COLO668 (cell line): ENCODE measurements at regions not wholly inside any gene's neighbourhood (a gene's known extent, or its start where the extent isn't known, plus 50 kb on each side); places are given as distances from the start of the nearest gene placed in this dataset.
"Not testable (repeated sequence)": the region's sequence is repeated elsewhere in the genome, so short reads cannot be mapped to it uniquely, and the experiment has no call there.

ENCODE experiments used
- DNase-seq: peaks from one replicate; lab custom pipeline; 2025; ENCODE audit not compliant: unreplicated experiment; lab: John Stamatoyannopoulos, UW

DNA sequence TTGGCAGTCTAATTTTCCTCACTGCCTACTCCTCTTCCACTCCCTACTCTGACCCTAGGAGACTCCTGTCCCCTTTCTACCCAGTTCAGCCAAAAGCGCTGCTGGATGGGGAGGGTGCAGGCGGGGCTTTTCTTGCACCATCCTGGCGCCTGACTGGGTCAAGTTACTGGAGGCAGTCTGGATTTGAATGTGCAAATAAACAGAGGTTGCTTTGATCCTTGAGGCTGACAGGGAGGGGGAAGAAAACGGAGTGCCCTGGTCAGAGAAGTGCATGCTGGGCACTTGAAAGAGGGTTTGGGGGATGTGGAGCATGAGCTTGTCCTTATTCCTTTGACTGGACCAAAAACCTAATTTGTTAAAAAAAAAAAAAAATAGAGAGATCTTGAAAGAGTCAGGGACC lies 76.8 kb upstream of the SOX13 start:
- DNase-seq: peak; percentile 25

DNA sequence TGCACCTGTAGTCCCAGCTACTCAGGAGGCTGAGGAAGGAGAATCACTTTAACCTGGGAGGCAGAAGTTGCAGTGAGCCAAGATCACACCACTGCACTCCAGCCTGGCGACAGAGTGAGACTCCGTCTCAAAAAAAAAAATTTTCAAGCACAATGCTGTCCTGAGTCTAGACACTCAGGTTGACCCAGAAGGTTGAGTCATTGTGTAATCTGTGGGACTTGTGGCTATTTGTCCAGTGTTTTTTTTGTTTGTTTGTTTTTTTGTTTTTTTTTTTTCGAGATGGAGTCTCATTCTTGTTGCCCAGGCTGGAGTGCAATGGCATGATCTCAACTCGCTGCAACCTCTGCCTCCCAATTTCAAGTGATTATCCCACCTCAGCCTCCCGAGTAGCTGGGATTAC lies 74.3 kb upstream of the SOX13 start:
- DNase-seq: not testable (repeated sequence)

DNA sequence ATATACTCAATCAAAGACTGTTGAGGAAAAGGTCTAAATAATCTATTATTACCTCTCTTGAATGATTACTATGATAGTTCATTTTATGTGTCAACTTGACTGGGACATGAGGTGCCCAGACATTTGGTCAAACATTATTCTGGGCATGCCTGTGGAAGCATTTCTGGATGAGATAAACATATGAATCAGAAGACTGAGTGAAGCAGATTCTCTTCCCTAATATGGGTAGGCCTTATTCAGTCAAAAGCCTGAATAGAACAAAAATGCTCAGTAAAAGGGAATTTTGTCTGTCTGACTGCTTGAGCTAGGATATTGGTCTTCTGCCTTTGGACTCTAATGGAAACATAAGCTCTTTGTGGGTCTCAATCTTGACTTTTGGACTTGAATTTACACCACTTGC lies 73.3 kb upstream of the SOX13 start:
- DNase-seq: no peak

DNA sequence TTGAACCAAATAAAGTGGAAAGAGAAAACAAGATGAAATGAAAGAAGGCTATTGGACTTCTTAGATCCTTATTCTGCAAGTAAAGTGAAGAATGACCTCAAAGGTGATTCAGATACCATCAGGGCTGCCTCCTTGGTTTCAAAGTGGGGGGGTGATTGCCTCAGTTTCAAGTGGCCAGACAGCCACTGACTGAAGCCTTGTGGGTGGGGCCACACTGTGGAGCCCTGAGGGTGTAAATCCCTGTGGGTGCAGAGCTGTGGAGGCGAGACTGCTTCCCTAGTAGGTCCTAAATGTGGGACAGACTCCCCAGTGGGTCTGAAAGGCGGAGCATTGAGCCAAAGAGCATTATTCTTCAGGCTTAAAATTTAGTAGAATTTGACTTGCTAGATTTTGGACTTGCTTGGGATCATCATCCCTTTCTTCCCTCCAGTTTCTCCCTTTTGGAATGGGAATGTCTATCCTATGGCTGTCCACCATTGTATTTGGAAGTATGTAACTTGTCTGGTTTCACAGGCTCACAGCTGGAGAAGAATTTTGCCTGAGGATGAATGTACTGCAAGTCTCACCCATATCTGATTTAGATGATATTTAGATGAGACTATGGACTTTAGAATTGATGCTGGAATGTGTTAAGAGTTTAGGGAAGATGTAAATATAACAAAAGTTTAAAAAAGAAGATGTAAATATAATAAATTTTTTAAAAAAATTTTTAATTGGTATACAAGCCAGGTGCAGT lies 71.6 kb upstream of the SOX13 start:
- no peak for DNase-seq

DNA sequence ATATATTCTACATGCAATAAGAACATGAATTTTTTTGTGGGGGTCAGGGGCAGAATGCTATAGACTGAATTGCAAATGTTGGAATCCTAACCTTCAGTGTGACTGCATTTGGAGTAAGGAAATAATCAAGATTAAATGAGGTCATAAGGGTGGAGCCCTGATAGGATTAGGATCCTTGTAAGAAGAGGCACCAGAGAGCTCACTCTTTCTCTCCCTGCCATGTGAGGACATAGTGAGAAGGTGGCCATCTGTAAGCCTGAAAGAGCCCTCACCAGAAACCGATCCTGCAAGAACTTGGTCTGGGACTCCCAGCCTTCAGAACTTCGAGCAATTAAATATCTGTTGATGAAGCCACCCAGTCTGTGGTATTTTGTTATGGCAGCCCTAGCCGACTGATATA lies 70.3 kb upstream of the SOX13 start:
- no peak for DNase-seq

DNA sequence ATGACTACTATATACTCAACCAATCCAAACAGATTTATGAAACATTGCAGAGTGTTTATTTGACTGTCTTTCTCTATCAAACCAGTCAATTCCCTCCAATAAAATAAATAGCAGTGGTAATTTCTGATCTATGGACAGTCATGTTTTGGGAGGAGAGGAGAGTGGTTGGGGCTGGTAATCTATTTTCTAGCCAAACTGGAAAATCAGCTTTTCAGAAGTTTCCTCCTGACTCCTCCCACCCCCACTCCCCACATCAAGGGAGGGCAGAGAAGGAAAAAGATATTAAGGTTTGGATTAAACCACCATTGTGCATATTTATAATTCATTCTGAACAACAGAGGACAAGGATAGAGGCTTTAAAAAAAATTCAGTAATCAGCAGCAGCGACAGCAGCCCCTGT lies 69.4 kb upstream of the SOX13 start:
- DNase-seq: no peak

DNA sequence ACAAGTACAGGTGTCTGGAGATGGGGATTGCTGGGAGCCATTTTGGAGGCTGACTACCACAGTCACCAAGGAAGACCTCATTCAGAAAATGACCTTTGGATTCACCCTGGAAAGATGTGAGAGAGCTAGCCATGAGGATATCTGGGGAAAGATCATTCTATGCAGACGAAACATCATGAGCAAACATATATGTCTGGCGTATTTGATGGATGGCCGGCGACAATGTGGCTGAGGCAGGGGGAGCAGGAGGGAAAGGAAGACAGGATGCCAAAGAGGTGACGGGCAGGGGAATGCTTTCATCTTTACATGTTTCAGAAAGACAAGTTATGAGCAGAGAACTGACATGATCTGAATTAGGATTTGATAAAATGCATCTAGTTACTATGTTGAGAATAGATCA lies 61.5 kb upstream of the SOX13 start:
- DNase-seq: no peak

DNA sequence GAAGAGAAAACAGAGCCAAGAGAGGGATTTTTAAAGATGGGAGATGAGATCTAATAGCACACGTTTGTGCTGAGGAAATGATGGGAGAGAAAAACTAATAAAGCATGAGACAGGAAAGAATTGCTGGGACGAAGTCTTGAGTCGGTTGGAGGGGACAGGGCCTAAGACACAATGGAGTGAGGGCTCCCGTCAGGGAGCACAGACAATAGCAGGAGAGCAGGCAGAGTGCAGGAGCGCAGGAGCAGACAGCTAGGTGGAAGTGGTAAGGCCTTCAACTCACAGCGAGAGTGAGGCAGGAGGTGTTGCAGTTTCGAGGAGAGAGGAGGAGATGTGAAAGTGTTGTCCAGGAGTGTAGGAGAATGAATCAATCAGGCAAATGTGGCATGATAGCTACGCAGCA lies 59.9 kb upstream of the SOX13 start:
- no peak for DNase-seq

DNA sequence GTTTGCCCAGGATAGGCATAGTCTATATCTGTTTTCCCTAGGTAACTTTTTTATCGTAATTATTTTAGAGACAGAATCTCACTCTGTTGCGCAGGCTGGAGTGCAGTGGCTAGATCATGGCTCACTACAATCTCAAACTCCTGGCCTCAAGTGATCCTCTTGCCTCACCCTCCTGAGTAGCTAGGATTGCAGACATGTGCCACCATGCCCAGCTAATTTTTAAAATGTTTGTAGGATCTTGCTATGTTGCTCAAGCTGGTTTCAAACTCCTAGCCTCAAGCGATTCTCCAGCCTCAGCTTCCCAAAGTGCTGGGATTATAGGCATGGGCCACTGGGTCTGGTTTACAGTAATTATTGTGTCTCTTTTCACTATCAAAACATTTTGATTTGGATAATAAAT lies 58.6 kb upstream of the SOX13 start:
- DNase-seq: no peak

DNA sequence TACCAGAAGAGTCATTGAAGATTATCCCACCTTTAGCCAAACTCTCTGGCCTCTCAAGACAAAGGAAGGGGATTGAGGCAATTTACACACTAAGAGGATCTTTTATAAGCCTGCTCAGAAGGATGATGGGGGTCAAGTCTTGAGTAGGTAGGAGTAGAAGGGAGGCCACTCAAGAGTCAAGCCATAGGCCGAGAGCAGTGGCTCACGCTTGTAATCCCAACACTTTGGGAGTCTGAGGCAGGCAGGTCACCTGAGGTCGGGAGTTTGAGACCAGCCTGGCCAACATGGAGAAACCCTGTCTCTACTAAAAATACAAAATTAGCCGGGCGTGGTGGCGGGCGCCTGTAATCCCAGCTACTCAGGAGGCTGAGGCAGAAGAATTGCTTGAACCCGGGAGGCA lies 58.0 kb upstream of the SOX13 start:
- not testable (repeated sequence) for DNase-seq

DNA sequence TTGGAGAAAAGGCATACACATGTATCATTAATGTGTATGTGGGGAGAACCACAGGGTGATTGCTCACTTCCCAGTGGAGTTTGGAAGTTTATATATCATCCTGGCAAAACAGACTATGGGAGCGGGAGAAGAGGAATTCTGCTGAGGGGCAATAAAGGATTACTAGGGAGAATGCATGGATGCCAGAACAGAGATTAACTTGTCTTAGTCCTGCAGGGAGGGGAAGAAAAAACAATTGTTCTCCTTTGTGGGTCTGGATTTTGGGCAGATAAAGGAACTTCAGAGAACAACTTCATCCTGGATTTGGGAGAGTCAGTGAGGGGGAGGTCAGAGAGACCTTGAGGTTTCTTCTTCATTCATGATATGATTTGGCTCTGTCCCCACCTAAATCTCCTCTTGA lies 55.9 kb upstream of the SOX13 start:
- DNase-seq: no peak

DNA sequence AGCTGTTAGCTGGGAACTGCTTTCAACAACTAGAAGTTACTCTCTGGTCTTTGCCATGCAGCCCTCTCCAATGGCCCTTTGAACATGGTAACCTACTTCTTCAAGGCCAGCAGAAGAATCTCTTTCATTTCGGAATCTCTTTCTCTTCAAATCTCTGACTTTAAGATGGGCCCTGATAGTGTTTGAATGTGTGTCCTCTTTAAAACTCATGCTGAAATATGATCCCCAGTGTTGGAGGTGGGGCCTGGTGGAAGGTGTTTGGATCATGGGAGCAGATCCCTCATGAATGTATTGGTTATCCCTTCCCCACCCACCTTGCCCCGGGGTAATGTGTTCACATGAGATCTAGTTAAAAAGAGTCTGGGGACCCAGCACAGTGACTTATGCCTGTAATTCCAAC lies 54.5 kb upstream of the SOX13 start:
- no peak for DNase-seq
